ENCODE measurements at regions not wholly inside any gene's neighbourhood (a gene's known extent, or its start where the extent isn't known, plus 50 kb on each side); places are given as distances from the start of the nearest gene placed in this dataset.

DNA sequence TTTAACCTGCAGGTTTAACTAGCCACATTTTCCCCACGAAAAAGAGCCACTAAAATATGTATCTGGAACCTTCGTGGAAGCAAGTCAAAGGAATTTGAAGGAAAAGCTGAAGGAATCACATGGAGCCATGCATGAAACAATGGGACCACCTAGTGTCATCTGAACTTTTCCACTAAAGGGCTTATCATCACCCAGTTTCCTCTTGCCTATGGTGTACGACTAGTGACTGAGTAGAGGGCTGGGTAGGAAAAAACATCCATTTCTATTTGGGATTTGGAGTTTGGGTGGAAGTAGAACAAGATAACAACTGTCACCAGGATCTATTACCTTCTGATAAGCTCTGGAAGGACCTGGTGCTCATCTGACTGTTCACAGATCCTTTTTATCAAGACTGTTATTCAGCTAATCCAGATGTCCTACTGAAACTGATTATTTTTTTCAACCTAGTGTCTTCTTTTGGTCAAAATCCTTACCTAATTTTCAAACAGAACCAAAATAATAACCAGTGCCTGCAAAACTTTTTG, 153.2 kb upstream of the COL1A2 start:
- TF ChIP-seq, protein P1, sequence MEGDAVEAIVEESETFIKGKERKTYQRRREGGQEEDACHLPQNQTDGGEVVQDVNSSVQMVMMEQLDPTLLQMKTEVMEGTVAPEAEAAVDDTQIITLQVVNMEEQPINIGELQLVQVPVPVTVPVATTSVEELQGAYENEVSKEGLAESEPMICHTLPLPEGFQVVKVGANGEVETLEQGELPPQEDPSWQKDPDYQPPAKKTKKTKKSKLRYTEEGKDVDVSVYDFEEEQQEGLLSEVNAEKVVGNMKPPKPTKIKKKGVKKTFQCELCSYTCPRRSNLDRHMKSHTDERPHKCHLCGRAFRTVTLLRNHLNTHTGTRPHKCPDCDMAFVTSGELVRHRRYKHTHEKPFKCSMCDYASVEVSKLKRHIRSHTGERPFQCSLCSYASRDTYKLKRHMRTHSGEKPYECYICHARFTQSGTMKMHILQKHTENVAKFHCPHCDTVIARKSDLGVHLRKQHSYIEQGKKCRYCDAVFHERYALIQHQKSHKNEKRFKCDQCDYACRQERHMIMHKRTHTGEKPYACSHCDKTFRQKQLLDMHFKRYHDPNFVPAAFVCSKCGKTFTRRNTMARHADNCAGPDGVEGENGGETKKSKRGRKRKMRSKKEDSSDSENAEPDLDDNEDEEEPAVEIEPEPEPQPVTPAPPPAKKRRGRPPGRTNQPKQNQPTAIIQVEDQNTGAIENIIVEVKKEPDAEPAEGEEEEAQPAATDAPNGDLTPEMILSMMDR (IDR thresholded peaks at IDR 0.05): no peak
- TF ChIP-seq POLR2A (IDR thresholded peaks at IDR 0.05): no peak

Data from breast epithelium (tissue), 3 donors.